Fibroblast of mammary gland (primary cell): ENCODE measurements at regions not wholly inside any gene's neighbourhood (a gene's known extent, or its start where the extent isn't known, plus 50 kb on each side); places are given as distances from the start of the nearest gene placed in this dataset.
A peak's percentile ranks its signal among the peaks of the same experiment; 100 is the strongest.
"Not testable (repeated sequence)": the region's sequence is repeated elsewhere in the genome, so short reads cannot be mapped to it uniquely, and the experiment has no call there.

Experiments used
- DNase-seq: peaks from one replicate; pipeline ENCODE4 v3.0.0-alpha.2; 2010; ENCODE audit warnings: low read depth
- H3K4me3 ChIP-seq: 2 replicates; pipeline ENCODE4 v1.5.1; 2011; ENCODE audit warnings: low read depth, mild to moderate bottlenecking, low read length, moderate library complexity; ENCODE audit not compliant: control insufficient read depth
- CTCF ChIP-seq: conservative IDR thresholded peaks from 2 replicates; pipeline ENCODE4 v1.5.1; 2011; ENCODE audit warnings: low read depth, low read length, inconsistent platforms; ENCODE audit not compliant: control insufficient read depth, insufficient read depth

GRCh38 chr1:224554056-224554455 is 62.1 kb upstream of the CNIH3 start:
- TF ChIP-seq CTCF: no peak
- no peak overlapping the region for H3K4me3 ChIP-seq
- no peak for DNase-seq

DNA sequence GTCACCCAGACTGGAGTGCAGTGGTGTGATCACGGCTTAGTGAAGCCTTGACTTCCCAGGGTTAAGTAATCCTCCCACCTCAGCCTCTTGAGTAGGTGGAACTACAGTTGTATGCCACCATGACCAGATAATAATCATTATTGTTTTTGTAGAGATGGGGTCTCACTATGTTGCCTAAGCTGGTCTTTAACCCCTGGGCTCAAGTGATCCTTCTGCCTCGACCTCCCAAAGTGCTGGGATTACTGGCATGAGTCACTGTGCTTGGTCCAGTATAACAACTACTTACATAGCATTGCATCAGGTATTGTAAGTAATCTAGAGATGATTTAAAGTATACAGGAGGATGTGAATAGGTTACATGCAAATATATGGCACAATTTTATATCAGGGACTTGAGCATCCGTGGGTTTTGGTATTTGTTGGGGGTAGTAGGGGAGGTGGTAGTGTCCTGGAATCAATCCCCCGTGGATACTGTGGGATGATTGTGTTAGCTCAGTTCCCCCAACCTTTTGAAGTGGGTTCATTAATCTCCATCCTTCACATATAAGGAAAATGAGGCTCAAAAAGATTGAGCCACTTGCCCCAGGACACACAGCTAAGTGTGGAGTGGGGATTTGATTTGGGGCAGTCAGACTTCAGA is 61.4 kb upstream of the CNIH3 start:
- DNase-seq: no peak
- no peak overlapping the region for H3K4me3 ChIP-seq
- TF ChIP-seq CTCF: no peak

GRCh38 chr1:224558904-224559303 is 57.2 kb upstream of the CNIH3 start:
- DNase-seq: no peak
- H3K4me3 ChIP-seq: no peak overlapping the region
- no peak for TF ChIP-seq CTCF

DNA sequence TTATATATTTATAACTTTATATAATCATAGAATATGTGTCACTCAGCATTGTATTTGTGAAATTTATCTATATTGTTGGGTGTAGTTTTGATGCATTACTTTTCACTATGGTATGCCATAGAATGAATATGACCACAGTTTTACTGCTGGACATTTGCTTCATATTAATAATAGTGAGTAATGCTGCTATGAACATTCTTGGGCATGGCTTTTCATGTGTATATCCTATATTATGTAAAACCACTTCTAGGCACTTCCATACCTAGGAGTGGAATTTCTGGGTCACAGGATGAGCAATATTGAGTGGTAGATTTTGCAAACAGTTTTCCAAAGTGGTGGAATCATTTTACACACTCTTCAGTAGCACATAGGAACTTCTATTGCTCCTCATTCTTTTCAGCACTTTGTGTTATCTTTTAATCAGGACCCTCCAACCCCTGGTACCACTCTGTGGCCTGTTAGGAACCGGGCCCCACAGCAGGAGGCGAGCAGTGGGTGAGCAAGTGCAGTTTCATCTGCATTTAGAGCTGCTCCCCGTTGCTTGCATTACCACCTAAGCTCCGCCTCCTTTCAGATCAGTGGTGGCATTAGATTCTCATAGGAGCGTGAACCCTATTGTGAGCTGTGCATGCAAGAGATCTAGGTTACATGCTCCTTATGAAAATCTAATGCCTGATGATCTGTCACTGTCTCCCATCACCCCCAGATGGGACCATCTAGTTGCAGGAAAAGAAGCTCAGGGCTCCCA is 56.0 kb upstream of the CNIH3 start:
- no peak overlapping the region for H3K4me3 ChIP-seq
- TF ChIP-seq CTCF: no peak

DNA sequence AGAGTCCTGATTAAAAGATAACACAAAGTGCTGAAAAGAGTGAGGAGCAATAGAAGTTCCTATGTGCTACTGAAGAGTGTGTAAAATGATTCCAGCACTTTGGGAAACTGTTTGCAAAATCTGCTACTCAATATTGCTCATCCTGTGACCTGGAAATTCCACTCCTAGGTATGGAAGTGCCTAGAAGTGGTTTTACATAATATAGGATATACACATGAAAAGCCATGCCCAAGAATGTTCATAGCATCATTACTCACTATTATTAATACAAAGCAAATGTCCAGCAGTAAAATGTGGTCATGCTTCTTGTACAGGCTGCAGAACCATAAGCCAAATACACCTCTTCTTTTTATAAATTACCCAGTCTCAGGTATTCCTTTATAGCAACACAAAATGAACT is 53.2 kb upstream of the CNIH3 start:
- H3K4me3 ChIP-seq: not testable (repeated sequence)

More for the DNA sequence above, 56.0 kb upstream of the CNIH3 start:
- DNase-seq: peak; percentile 73

GRCh38 chr1:224563666-224564065 is 52.5 kb upstream of the CNIH3 start:
- H3K4me3 ChIP-seq: no peak overlapping the region
- DNase-seq: no peak
- TF ChIP-seq CTCF: no peak

More for the DNA sequence above, 53.2 kb upstream of the CNIH3 start:
- DNase-seq: peak; percentile 63

DNA sequence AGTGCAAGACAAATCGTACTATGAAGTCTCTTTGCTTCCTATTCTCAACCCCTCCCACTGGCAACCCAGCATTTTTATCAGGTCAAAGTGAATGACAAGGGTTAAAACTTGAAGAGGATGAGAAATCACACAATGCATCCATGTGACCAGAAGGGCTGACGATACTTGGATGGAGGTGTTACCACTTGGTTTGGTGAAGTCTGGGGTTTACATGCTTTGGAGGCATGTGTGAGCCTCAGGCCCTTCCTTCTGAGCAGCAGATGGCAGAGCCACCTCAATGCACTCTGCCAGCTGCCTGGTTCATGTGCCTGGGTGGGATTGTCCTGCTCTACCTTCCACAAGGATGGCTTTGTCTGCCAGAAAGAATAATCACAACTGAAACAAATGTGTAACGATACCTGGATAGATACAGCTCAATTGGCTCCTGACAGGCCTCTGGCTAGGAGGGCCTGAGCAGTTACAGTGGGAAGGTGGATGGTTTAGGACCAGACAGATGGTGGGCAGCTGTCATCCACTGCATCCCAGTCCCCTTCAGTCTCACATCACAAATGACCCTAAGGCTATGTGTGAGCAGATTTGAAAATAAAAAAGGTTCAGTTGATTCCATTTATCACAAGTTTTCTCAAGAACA is 51.5 kb upstream of the CNIH3 start:
- H3K4me3 ChIP-seq: no peak overlapping the region
- DNase-seq: no peak
- TF ChIP-seq CTCF: no peak
